T47D (cell line): ENCODE measurements at regions not wholly inside any gene's neighbourhood (a gene's known extent, or its start where the extent isn't known, plus 50 kb on each side); places are given as distances from the start of the nearest gene placed in this dataset.
"Not testable (repeated sequence)": the region's sequence is repeated elsewhere in the genome, so short reads cannot be mapped to it uniquely, and the experiment has no call there.

Experiments
- DNase-seq, 2 experiments: peaks; one replicate each; pipeline versions ENCODE4 v3.0.0 to v3.0.0-alpha.2; 2011 to 2012; ENCODE audit warnings: low read depth in 1 of 2, low spot score in 1 of 2
- JUND ChIP-seq: IDR thresholded peaks from 2 replicates; pipeline ENCODE4 v1.6.1; 2012; ENCODE audit warnings: low read depth
- in situ Hi-C: cut with HindIII; loops from 2 replicates; pipeline ENCODE4 v1.10.0; 2016; ENCODE audit warnings: low sequenced_read_pairs, low pct_unique_long_range_greater_than_20kb

DNA sequence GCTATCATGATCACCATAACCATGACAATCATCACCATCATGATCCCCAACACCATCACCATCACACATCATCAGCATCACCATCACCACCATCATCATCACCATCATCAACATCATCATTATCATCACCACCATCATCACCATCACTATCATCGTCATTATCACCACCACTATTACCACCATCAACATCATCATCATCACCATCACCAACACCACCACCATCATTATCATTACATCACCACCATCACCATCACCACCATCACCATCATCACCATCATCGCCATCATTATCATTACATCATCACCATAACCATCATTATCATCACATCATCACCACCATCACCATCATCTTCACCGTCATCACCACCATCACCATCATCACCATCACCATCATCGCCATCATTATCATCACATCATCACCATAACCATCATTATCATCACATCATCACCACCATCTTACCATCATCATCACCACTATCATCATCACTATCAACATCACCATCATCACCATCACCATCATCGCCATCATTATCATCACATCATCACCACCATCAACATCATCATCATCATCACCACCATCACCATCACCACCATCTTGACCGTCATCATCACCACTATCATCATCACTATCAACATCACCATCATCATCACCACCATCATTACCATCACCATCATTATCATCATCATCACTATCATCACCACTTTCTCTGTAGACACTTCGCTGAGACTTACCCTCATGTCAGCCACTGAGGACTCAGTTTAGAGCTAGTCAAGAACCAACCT, 366.0 kb downstream of the C16orf95 start:
- in situ Hi-C loops = no loop called here
- no peak for DNase-seq
- no peak for TF ChIP-seq JUND

GRCh38 chr16:86951831-86952598, 365.2 kb downstream of the C16orf95 start:
- no peak for TF ChIP-seq JUND
- in situ Hi-C loops = no loop called here
- no peak for DNase-seq

- in situ Hi-C loops = no loop called here
- TF ChIP-seq JUND = no peak
- DNase-seq = no peak
These were observed 364.4 kb downstream of the C16orf95 start for GRCh38 chr16:86952769-86953168.

GRCh38 chr16:86953631-86954391, 363.4 kb downstream of the C16orf95 start:
- in situ Hi-C loops = no loop called here
- no peak for TF ChIP-seq JUND
- DNase-seq = no peak

DNA sequence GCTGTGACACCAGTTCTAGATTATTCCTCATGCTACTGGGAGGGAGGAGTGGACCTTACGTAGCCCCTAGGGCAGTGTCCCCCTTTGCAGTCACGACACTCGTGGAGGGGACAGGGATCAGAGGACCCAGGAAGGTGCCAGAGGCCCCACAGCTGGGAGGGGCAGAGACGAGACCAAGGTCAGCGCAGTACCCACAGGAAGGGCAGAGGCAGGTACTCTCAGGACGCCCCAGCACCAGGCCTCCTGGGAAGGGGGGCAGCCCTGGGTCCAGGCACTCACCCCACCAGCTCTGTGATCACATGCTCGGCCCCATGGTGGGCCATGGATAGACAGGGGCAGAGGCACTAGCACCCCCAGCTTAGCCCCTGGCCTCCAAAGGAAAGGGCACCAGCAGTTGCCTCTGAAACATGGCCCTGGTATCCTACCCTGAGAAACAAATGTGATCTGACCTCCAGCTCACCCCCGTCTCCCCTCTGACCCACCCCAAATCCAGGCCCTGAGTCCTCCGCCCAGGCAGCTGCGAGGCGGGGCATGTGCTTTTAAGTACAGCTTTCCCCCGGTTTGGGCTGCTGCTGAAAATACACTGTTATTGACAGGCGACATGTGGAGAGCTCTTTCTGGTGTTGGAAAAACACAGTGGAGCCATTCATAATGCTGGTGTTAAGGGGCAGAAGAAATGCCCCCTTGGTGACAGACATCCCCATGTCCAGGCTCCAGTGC, 361.9 kb downstream of the C16orf95 start:
- no peak for DNase-seq
- in situ Hi-C loops = no loop called here

DNA sequence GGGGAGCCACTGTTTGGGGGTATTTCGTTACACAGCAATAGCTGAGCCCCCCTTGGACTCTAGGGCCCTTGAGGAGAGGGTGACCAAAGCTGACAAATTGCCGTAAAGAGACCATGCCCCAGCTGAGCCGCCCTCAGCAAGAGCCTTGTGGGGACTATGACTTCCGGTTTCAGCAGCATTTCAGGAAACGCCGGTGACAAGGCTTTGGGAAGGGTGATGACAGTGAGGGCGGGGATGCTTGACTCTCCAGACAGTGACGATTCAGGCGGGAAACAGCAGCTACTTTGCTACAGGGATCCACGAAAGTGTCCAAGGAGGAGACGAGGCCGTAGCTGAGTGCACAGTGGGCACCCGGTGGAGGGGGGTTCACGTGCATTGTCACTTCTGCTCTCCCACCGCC, 360.8 kb downstream of the C16orf95 start:
- DNase-seq = no peak
- no peak for TF ChIP-seq JUND
- in situ Hi-C loops = no loop called here

More for the DNA sequence above, 361.9 kb downstream of the C16orf95 start:
- no peak for TF ChIP-seq JUND

DNA sequence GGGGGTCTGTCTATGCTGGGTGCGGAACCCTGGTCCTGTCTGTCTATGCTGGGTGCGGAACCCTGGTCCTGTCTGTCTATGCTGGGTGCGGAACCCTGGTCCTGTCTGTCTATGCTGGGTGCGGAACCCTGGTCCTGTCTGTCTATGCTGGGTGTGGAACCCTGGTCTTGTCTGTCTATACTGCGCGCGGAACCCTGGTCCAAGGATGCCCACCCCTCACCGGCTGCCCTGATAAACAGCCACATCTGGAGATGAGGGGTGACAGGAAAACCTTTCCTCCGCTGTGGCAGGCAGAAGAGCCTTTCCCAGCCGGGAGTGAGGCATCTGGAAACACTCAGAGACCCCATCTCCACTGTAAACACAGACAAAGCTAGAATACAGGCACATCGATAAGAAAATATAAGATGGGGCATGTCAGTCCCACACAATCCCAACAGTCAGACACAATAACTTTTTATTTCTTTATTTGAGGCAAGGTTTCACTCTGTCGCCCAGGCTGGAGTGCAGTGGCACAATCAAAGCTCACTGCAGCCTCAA, 359.5 kb downstream of the C16orf95 start:
- in situ Hi-C loops, DNase-seq: not testable (repeated sequence)

GRCh38 chr16:86958423-86958822, 358.8 kb downstream of the C16orf95 start:
- in situ Hi-C loops = no loop called here
- no peak for DNase-seq
- no peak for TF ChIP-seq JUND

DNA sequence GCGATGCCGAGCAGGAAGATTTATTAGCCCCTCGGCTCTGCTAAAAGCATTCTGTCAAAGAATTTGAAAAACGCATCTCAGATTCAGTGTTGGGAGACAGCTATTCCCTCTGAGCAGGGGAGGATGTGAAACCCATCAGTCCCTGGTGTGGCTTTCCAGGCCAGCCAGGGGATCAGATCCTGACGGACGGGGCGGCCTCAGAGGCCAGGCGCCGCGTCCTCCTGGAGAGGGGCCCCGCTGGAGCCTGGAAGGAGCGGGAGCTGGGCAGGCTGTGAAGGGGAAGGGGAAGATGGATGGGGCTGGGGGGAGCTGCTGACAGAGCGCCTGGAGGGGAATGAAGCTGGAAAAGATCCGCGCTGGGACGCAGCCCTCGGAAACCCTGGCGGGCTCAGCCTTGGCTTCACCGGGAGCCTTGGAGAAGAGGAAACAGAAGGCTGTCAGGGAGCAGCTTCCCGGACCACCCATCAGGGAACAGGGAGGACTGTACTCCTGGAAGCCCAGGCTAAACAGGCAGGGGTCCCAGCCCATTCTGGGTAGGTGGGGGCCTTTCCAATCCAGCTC, 358.0 kb downstream of the C16orf95 start:
- no peak for DNase-seq
- TF ChIP-seq JUND = no peak
- in situ Hi-C loops = no loop called here

- no peak for DNase-seq
- in situ Hi-C loops = no loop called here
- no peak for TF ChIP-seq JUND
These were observed 357.5 kb downstream of the C16orf95 start for GRCh38 chr16:86959729-86960128.

DNA sequence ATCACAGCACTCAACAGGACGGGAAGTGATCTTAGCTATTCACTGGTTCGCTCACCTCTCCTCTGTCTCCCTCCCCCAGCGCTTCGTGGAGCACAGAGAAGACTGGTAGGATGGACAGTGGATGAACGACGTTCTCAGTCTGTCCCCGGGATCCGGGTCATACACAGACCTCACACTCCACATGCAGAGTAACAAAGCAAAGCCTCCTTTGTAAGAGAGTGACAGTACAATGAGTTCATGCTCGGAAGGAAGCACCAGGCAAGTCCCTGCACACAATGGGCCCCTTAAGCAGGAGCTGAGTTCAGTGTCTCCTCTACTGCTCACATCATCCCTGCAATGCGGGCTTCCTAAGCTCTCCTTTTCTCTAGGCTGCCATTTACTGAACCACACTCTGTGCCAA, 356.9 kb downstream of the C16orf95 start:
- in situ Hi-C loops = no loop called here
- DNase-seq = no peak
- no peak for TF ChIP-seq JUND

DNA sequence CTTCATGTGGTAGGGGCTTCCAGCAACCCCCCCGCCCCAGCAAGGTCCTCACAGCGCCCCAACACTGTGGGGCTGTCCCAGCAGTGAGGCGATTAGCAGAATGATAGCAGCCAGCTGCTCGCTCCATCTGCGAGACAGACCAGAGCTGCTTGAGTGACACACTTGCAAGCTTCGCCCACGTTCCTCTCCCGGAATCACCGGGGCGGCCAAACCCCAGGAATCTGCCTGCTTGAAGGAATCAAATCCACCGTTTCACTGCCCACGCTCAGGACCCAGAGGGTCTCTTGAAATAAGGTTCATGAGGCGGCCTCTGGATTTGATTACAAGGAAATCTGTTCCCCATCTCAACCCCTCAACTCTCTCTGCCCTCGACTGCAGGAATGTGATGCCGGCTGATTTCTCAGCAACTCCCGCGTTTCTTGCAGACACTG, 356.0 kb downstream of the C16orf95 start:
- DNase-seq = no peak
- in situ Hi-C loops = no loop called here
- no peak for TF ChIP-seq JUND
